ENCODE measurements at regions not wholly inside any gene's neighbourhood (a gene's known extent, or its start where the extent isn't known, plus 50 kb on each side); places are given as distances from the start of the nearest gene placed in this dataset.
"Not testable (repeated sequence)": the region's sequence is repeated elsewhere in the genome, so short reads cannot be mapped to it uniquely, and the experiment has no call there.

GRCh38 chr4:187617113-187617512 lies 378.5 kb upstream of the ZFP42 start:
- no peak for DNase-seq

- no peak for DNase-seq
These were observed 376.8 kb upstream of the ZFP42 start for GRCh38 chr4:187618701-187619281.

GRCh38 chr4:187619319-187619718 lies 376.3 kb upstream of the ZFP42 start:
- DNase-seq = no peak

GRCh38 chr4:187632260-187632995 lies 363.1 kb upstream of the ZFP42 start:
- no peak for DNase-seq

DNA sequence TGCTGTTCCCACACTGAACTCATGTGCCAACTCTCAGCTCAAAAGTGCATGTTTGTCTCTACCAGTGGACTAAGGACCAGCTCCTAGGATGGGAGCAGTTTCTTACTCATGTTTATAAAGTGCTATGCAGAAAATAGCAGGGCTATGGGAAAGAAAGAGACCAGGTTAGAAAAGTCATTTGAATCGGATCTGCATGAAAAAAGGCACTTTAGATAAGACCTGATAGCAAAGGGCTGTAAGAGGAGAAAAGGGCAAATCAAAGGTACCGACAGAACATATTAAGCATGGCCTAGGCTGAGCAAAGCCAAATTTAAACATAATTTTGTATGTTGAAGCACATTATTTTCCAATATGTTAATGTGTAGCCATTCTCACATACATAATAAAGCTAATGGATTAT lies 362.3 kb upstream of the ZFP42 start:
- no peak for DNase-seq

DNA sequence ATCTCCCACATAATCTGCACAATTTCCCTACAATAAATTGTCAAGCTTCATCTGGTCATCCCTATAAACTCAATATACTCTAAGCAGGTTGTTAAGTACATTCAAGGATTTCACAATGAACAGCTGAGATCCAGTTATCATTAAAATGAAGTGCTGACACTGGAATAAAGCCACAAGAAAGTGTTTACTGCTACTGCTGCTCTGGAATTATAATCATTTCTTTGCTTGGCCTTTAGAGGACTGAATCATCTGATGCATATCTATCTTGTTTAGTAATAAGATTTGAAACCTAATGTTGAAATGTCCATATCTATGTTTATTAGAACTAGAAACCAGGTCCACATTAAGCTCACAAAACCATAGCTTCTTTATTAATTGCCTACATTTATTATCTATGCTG lies 338.6 kb upstream of the ZFP42 start:
- no peak for DNase-seq

DNA sequence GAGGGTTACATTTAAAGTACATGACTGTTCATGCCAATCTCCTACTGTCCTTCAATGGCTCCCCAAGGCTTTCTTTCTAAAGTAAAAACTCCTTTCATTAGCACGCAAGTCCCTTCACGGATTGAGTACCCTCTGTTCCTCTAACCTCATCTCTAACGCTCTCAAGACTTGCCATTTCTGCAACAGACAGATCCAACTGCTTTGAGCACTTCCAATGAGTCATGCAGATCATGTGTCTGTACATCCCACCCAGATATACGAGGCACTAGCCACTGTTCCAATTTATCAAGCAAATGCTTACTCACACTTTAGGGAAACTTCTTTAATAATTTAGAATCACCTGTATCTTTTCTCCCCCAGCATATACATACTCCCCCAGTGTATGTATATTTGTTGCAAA lies 332.5 kb upstream of the ZFP42 start:
- no peak for DNase-seq

GRCh38 chr4:187664011-187664410 lies 331.6 kb upstream of the ZFP42 start:
- no peak for DNase-seq

DNA sequence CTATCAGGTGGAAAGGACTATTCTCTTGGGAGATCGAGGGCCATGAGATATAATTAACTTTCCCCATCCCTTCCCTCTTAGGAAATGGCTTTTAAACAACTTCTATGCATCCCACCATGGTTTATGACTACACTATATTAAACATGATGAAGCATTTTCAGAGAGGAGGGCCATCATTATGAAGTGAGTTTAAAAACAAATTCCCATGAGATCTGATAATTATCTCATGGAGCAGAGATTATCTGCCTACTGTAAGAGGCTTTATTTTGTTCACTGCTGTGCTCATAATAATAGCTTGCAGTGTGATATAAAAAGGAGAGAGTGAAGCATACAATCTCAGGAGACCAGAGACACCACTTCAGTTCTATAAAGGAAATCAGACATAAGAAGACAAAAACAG lies 330.5 kb upstream of the ZFP42 start:
- DNase-seq = no peak

DNA sequence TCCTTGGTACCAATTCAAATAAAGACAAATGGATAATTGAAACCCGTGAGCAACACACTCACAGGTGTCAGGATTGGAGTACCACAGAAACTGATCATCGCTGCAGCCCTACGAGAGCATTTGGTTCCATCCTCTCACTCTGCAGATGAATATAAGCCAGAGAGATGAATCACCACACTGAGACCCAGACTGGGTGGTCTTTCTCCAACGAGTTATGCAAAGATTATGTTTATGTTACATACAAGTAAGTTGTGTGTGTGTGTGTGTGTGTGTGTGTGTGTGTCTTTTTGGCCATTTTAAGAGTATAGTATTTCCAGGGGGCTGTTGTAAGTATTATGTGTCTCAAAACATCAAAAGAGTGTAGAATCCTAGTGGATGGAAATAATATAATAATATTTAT lies 329.5 kb upstream of the ZFP42 start:
- DNase-seq = no peak

- no peak for DNase-seq
These were observed 328.7 kb upstream of the ZFP42 start for GRCh38 chr4:187666697-187667494.

GRCh38 chr4:187668526-187669082 lies 327.0 kb upstream of the ZFP42 start:
- DNase-seq = no peak

GRCh38 chr4:187671521-187671920 lies 324.1 kb upstream of the ZFP42 start:
- not testable (repeated sequence) for DNase-seq

DNA sequence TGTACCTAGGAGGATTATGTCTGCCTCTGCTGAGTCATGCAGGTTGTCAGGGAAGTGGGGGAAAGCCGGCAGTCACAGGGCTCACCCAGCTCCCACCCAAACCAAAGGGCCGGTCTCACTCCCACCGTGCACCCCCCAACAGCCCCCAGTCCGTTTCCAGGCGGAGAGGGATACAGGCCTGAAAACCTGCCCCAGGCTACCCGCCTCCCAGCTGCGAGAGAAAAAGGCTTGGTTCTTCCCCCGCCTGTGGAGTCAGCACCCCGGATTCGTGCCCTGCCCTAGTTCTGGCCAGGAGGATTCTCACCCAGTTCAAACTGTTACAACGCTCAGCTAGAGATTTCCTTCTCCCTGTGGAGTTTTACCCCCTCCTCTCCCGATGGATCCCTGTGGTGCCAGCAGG lies 323.6 kb upstream of the ZFP42 start:
- not testable (repeated sequence) for DNase-seq

DNA sequence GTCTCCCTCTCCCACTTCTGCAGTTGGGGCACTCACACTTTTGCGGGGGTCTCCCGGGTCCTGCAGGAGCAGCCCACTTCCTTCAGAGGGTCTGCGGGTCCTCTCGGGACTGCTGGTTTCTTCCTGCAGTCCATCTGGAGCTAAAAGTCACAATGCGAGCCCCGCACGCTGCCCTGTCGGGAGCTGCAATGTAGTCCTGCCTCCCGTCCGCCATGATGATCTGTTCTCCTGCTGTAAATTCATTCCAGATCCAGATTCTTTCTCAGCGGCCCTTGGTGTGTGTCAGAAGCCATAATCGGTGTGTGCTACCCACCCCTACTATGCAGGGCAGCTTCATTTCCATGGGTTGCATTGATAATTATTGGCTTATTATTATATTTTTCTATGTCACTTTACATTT lies 323.0 kb upstream of the ZFP42 start:
- DNase-seq = not testable (repeated sequence)

GRCh38 chr4:187679450-187679849 lies 316.1 kb upstream of the ZFP42 start:
- no peak for DNase-seq

DNA sequence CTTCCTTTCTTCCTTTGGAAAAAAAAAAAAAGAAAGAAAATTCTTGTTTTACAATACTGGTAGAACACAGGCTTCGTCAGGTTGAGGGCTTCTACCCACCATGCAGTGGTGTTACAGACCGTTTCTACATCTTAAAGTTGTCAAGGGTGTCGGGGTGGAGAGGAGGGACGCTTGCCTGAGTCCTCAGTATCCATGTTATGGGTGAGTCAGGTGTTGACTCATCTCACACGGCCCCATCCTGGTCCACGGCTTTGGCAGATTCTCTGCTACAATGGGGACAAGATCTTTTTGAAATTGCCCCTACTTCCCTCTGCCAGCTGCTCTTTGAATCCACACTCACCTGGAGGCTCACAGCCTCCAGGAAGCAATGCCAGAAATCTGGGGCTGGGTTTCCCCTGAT lies 310.3 kb upstream of the ZFP42 start:
- DNase-seq = no peak

DNA sequence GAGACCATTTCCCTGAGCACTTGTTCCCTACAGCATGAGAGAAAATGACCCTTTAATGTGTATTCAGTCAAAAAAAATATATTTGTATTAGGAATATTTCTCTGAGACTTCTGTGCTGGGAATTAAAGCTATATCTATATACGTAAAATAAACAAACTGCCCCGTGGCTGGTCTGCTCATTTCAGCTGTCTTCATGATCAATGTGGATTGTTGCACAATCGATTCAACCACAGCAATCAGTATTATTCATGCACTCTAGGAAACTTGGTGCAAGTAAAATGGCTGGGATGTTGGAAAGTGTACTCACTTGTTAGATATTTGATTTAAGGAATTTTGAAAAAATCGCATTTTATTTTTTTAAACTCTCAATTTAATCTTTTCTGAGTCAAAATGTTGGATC lies 307.9 kb upstream of the ZFP42 start:
- DNase-seq = no peak

- no peak for DNase-seq
These were observed 302.9 kb upstream of the ZFP42 start for GRCh38 chr4:187692626-187693025.

- DNase-seq = not testable (repeated sequence)
These were observed 300.0 kb upstream of the ZFP42 start for GRCh38 chr4:187695531-187695930.

DNA sequence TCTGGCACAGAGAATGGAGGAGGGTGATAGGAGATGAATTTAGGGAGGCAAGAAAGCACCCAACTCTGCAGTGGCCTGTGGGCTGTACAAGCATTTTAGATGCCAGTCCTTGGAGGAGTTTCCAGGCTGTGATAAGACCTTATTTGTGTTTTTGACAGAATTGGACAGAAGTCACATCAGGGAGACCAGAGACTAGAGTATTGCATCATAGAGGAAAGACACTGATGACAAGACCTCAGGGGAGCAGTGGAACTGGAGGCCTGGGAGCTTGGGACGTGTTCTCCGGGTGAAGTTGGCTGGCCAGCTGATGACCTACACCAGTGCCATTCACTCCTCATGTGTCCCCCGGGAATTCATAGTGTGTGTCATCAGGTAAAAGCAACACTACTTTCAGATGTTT lies 284.0 kb upstream of the ZFP42 start:
- no peak for DNase-seq

DNA sequence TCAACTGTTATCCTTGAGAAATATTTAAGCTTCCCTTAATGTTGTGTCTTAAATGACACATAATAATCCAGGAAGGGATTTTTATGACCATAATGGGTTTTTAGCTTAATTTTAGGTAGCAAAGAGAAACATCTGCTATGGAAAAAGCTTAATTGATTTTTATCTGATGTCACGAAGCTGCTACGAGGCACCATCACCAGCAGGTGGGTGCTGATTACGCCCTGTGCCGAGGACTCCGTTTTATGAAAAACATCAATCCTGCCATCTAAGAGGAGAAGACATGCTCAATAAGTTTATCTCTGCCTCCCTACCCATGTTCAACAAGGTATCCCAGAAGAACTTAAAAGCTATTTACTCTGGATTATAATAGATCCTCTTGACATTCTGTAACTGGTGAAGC lies 280.6 kb upstream of the ZFP42 start:
- DNase-seq = no peak

DNA sequence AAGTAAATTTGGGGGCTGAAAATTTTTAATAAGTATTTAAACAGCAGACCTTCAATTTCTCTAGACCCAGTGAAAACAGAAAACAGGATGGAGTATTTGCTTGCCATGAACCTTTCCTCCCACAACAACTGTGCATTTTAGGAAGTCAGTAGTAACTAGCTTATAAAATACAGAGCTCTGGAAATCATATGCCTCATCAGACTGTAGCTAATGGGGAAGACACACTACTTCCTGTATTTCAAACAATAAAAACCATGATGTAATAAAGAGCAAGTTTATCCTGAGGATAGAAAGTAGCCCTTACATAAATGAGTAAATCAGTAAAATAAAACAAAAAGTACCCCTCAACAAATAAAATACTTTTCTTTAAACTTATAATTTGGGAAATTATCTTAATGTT lies 280.1 kb upstream of the ZFP42 start:
- no peak for DNase-seq

DNA sequence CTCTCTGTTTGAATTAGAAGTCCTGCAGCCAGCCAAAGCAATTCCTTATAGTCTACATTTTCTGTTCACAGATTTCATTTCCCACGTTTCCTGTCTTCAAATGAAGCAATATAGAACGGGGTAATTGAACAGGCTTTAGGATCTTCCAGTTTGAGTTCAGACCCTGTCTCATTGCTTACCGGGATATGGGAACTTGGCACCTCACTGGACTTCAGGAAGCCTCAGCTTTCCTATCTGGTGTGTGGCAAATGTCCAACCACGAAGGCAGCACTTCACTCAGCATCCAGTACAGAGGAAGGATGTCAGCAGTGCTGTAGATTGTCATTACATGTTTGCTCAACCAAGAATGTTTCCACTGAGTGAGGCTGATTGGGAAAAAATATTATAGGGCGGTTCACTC lies 271.1 kb upstream of the ZFP42 start:
- DNase-seq = no peak

Measured in NCI-H1417 treated with DMSO at 0.1 percent for 48 hours (cell line).